H1 (cell line): ENCODE measurements at regions not wholly inside any gene's neighbourhood (a gene's known extent, or its start where the extent isn't known, plus 50 kb on each side); places are given as distances from the start of the nearest gene placed in this dataset.

ENCODE experiments used
- CEBPB ChIP-seq: IDR thresholded peaks from 2 replicates; pipeline ENCODE4 v1.6.1; 2012; ENCODE audit warnings: low read depth, low read length
- CHD2 ChIP-seq: IDR thresholded peaks from 2 replicates; pipeline ENCODE4 v1.6.1; 2012; ENCODE audit warnings: low read length, improper control_type of control experiment
- GABPA ChIP-seq: IDR thresholded peaks from 2 replicates; pipeline ENCODE4 v1.6.1; 2011; ENCODE audit warnings: mild to moderate bottlenecking, low read length, moderate library complexity, borderline replicate concordance; ENCODE audit not compliant: insufficient read depth
- POLR2AphosphoS5 ChIP-seq: IDR thresholded peaks from 2 replicates; pipeline ENCODE4 v1.6.1; 2011; ENCODE audit warnings: low read depth, low read length

DNA sequence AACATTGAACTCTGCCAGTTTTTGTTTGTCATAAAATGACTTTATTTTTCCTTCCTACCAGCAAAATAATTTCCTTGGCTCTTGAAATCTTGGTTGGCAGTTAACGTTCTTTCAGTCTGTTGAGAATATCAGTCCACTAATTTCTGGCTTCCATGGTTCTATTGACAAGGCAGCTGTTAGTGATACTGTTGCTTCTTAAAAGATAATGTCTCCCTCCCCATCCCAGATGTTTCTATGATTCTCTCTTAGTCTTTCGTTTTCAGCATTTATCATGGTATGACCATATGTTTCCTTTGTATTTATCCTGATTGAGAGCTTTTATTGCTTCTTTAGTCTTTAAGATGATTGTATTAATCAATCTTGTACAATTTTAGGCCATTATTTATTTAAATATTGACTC, 81.1 kb upstream of the STK26 start (continued):
- TF ChIP-seq CHD2 (no peak), GABPA (no peak), CEBPB (no peak), POLR2AphosphoS5 (no peak)
- TF ChIP-seq, all 59 proteins: peak for 0
